Loucy (cell line): ENCODE measurements at regions not wholly inside any gene's neighbourhood (a gene's known extent, or its start where the extent isn't known, plus 50 kb on each side); places are given as distances from the start of the nearest gene placed in this dataset.

Source experiments
- CTCF ChIP-seq: fragments of 200-600 bp; sonication (generic); conservative IDR thresholded peaks from 2 replicates; pipeline ENCODE4 v1.5.1; 2014; ENCODE audit warnings: mild to moderate bottlenecking, antibody characterized with exemption, low read length
- EZH2phosphoT487 ChIP-seq: fragments of 200-600 bp; IDR thresholded peaks from 2 replicates; pipeline ENCODE4 v1.6.1; 2018; ENCODE audit warnings: antibody characterized with exemption, mild to moderate bottlenecking, moderate library complexity, borderline replicate concordance

DNA sequence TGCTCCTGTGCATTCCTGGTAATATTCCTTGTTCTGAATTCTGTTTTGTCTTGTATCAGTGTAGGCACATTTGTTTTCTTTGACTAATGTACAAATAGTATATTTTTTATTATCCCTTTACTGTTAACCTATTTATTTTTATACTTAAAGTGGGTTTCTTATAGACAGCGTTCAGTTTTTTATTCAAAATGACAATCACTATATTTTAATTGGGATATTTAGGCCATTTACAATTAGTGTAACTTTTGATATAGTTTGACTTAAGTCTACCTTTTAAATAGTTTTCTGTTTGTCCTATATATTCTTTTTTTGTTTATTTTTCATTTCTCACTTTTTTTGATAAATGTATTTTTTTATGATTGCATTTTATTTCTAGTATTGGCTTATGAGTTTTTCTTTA lies 219.8 kb downstream of the DNAJB9 start:
- TF ChIP-seq CTCF (no peak), EZH2phosphoT487 (no peak)
